ENCODE measurements at regions not wholly inside any gene's neighbourhood (a gene's known extent, or its start where the extent isn't known, plus 50 kb on each side); places are given as distances from the start of the nearest gene placed in this dataset.

DNA sequence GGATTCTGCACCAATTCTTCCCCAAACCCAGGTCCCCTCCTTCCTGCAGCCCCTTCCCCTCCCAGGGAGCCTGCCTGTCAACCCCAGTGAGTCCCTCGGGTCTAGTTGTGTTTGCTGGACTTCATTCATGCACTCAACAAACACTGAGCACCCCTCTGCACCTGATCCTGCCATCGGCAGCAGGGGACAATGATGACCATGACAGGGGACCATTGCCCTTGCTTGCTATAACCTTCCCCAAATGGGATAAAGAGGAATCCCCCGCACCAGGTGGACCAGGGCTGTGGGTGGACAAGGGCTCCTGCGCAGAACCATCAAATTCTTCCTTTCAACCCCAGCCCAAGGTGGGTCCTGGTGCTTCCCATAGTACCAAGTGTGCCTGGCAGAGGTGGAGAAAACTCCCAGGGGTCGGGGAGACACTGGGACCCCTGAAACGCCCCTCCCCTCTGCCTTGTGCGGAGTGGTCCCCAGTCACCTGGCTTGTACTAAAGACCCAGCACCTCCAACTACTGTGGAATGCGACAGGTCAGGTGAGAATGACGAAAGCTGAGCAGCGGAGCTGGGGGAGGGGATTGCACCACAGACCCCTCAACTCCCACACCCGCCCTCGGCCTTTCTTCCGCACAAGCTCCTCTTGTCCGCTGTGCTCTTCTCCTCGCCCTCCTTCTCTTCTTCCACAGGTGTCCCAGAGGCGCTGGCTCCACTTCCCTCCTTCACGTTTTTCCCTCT, 119.9 kb upstream of the ZNF217 start:
- in situ Hi-C loops (cut with HindIII; ENCODE audit: low sequenced_read_pairs) = no loop called here
- H3K4me3 ChIP-seq (ENCODE audit: low read depth, low read length) = no peak overlapping the region
- no peak for TF ChIP-seq CTCF (IDR thresholded peaks at IDR 0.05; ENCODE audit: low read depth, low read length, missing control alignments)
- DNase-seq (ENCODE audit: low read depth) = no peak

DNA sequence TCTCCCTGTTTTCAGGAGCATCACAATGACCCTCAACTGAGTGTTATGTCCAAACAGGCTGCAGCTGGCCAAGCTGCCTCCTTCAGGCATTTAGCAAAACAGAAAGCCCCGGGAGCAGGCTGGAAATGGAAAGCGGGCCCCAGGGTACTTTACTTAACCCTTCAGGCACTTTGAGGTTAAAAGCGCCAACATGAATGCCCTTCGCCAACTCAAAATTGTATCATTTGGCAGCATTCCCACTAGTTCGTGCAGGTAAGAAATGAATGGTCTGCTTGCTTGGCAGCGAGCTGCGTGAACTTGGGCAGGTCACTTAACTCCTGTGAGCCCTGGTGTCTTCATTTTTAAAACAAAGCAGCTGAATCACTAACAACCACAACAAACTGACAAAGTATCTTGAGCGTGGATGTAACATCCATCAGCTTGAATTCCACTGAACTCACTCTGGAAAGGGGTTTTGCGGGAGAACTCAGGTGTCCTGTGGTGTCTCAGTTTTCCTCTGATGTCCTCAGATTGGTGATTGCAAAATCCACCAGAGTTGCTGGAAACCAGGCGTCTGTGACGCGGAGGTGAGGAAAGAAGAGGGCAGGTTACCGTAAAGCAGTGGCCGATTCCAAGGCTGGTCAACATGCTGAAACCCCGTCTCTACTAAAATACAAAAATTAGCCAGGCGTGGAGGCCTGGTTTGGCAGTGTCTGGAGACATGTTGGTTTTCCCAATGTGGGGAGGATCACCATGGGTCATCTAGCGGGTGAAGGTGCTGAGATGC, 118.8 kb upstream of the ZNF217 start:
- in situ Hi-C loops (cut with HindIII; ENCODE audit: low sequenced_read_pairs) = no loop called here
- TF ChIP-seq CTCF (IDR thresholded peaks at IDR 0.05; ENCODE audit: low read depth, low read length, missing control alignments) = no peak
- H3K4me3 ChIP-seq (ENCODE audit: low read depth, low read length) = no peak overlapping the region
- DNase-seq (ENCODE audit: low read depth) = no peak

GRCh38 chr20:53711333-53712211, 117.9 kb upstream of the ZNF217 start:
- no peak for DNase-seq (ENCODE audit: low read depth)
- no peak overlapping the region for H3K4me3 ChIP-seq (ENCODE audit: low read depth, low read length)
- in situ Hi-C loops (cut with HindIII; ENCODE audit: low sequenced_read_pairs) = no loop called here

DNA sequence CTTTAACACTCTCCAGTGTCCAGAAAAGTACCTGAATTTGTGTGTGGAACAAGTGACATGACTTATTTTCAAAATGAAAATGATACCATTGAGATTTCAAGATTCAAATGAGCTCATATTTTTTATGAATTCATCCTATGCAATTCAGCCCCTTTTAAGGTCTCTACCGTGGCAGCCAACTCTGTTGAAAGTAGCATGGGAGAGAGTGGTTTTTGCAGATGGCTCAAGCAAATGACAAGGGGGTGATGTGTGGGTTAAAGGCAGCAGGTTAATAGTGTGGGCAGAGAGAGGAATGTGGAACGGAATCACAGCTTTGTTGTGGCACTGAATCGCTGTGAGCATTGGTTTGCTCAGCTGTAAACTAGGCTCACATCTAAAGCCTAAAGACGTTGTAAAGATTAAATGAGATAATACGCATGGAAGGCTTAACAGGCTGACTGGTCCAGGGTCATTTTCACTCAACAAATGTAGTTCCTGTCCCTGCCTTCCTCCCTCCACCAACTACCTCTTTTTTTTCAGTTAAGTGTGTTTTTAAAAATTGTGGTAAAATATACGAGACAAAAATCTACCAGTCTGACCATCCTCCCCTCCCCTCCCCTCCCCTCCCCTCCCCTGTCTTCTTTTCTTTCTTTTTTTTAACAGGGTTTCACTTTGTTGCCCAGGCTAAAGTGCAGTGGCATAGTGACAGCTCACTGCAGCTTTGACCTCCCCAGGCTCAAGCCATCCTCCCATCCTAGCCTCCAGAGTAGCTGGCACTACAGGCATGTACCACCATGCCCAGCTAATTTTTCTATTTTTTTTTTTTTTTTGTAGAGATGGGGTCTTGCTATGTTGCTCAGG, 114.7 kb upstream of the ZNF217 start:
- H3K4me3 ChIP-seq (ENCODE audit: low read depth, low read length) = no peak overlapping the region
- in situ Hi-C loops (cut with HindIII; ENCODE audit: low sequenced_read_pairs) = no loop called here
- TF ChIP-seq CTCF (IDR thresholded peaks at IDR 0.05; ENCODE audit: low read depth, low read length, missing control alignments) = no peak
- peak; percentile 87 for DNase-seq (ENCODE audit: low read depth)

More at GRCh38 chr20:53711333-53712211, 117.9 kb upstream of the ZNF217 start:
- no peak for TF ChIP-seq CTCF (IDR thresholded peaks at IDR 0.05; ENCODE audit: low read depth, low read length, missing control alignments)

DNA sequence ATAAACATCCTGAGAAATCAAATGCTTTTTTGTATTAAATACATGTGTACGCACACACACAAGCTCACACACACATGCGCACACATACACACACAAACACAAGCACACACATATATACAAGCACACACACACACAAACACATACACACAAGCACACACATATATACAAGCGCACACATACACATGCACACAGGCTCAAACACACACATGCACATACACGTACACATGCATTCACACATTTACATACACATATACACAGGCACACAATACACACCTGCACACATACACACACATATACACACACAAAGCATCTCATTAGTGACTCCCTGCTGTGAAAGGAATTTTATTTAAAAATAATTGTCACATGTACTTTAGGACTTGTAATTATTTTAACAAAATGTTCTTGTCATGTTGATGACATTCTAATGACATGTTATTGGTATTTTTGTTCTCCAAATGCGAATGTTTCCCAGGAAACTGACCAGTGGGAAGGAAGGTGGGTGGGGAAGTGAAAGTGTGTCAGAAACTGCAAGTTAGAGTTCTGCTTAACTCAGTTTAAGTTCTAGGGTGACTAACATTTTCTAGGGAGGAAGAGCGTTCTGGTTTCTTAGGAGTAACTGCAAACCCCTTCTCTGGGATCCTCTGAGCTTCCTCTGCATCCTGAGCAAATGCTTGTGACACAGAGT, 113.9 kb upstream of the ZNF217 start:
- H3K4me3 ChIP-seq (ENCODE audit: low read depth, low read length) = no peak overlapping the region
- TF ChIP-seq CTCF (IDR thresholded peaks at IDR 0.05; ENCODE audit: low read depth, low read length, missing control alignments) = no peak
- in situ Hi-C loops (cut with HindIII; ENCODE audit: low sequenced_read_pairs) = no loop called here
- DNase-seq (ENCODE audit: low read depth) = no peak

All from astrocyte of the cerebellum (primary cell).